ENCODE measurements at regions not wholly inside any gene's neighbourhood (a gene's known extent, or its start where the extent isn't known, plus 50 kb on each side); places are given as distances from the start of the nearest gene placed in this dataset.

DNA sequence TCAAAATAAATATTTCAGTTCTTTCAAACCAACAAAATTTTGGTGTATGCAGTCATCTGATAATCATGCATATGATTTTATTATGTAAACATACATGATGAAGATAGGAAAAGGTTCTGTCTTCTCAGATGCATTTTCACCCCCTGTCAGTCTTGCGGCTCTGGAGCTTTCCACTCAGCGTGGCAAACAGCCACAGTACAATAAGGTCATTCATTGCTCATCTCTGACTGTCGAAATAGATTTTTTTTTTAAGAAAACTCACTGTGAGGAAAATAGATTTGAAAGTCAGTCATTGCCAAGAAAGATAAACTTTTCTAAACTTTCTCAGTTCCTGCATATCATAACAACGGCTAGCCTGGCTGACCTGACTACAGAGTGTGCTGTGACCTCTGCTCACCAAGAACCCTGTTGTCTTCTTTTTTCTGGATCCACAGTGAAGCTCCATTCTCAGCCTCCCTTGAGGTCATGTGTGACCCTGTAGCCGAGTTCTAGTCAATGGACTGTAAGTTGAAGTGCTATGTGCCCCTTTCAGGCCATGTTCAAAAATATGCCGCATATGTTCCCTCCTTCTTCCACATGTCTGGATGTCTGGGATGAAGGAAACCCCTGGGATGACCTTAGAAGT, 519.6 kb downstream of the KLF5 start:
- H2BK20ac ChIP-seq (ENCODE audit: low read depth, low read length): no peak overlapping the region
- BruUV-seq (replicated peaks): no TSS peak
- H3K14ac ChIP-seq (replicated peaks; ENCODE audit: low read depth, low read length): no peak overlapping the region
- WGBS, 2 experiments (ENCODE audit: extremely low coverage in 2 of 2, insufficient read length in 1 of 2): no CpG with 5 or more reads among the region's 6 CpGs
- H3K9ac ChIP-seq (ENCODE audit: low read depth, low read length): no peak overlapping the region
- no peaks in the 10 kb centered on the region for H3K79me1 ChIP-seq (ENCODE audit: low read depth in 1 of 2, low read length in 2 of 2)
- in situ Hi-C loops (cut with MboI; ENCODE audit: low sequenced_read_pairs): no loop called here
- H2AFZ ChIP-seq (replicated peaks; ENCODE audit: low read length, poor library complexity): peak overlapping the region; percentile 5
- H2BK120ac ChIP-seq (ENCODE audit: low read depth, low read length): no peak overlapping the region
- H3K27ac ChIP-seq (ENCODE audit: insufficient read depth, low read length): no peak overlapping the region
- H3K4me2 ChIP-seq (ENCODE audit: low read depth, low read length): no peak overlapping the region
- POLR2A ChIA-PET (ENCODE audit: unreplicated experiment): no interaction called here
- no peaks in the 10 kb centered on the region for H3K9me1 ChIP-seq (ENCODE audit: insufficient read depth, low read length)
- no peak overlapping the region for H2BK5ac ChIP-seq (ENCODE audit: low read depth, low read length, poor library complexity, severe bottlenecking)
- no peak overlapping the region for H3K4ac ChIP-seq (ENCODE audit: low read depth, low read length)
- H3K4me1 ChIP-seq (ENCODE audit: control insufficient read depth, insufficient read depth, low read length): 0 out of 2 replicates have a peak, but pooled peaks cover 2% of the 10 kb centered on the region
- intact Hi-C loops (cut with micrococcal nuclease): no loop called here
- no peak overlapping the region for H4K91ac ChIP-seq (ENCODE audit: insufficient read depth, low read depth, low read length)
- no peak overlapping the region for H2AK9ac ChIP-seq (replicated peaks; ENCODE audit: low read depth, low read length, poor library complexity)
- DNase-seq (peak; percentile 42), ATAC-seq (ENCODE audit: low read depth) (peak; percentile 49; the same call in 1 of the 2 replicates)
- CTCF ChIA-PET: no interaction called here
- H3K18ac ChIP-seq (ENCODE audit: low read depth, low read length): no peak overlapping the region
- H2AK5ac ChIP-seq (ENCODE audit: low read depth, low read length): no peak overlapping the region
- no peak overlapping the region for H3K23ac ChIP-seq (ENCODE audit: low read depth, low read length)
- H4K20me1 ChIP-seq (ENCODE audit: insufficient read depth, low read length): no peaks in the 10 kb centered on the region
- dilution Hi-C loops (cut with HindIII; ENCODE audit: low sequenced_read_pairs, unreplicated experiment): no loop called here
- no peaks in the 10 kb centered on the region; the same call in 1 of the 2 replicates for H3K27me3 ChIP-seq (ENCODE audit: control insufficient read depth, insufficient read depth, low read length)
- no peak overlapping the region for H4K5ac ChIP-seq (ENCODE audit: low read depth, low read length)
- no peaks in the 10 kb centered on the region for H3K36me3 ChIP-seq (ENCODE audit: control insufficient read depth, insufficient read depth, low read length)
- no peak overlapping the region for H3K56ac ChIP-seq (ENCODE audit: extremely low read depth, insufficient read depth, low read length)
- no peaks in the 10 kb centered on the region for H3K9me3 ChIP-seq (ENCODE audit: control insufficient read depth, insufficient read depth, low read length)
- H4K8ac ChIP-seq (ENCODE audit: low read depth in 2 of 2, low read length in 2 of 2): no peak overlapping the region
- TF ChIP-seq SMC3 (IDR thresholded peaks at IDR 0.05; ENCODE audit: low read depth, low read length) (no peak), CTCF (conservative IDR thresholded peaks at IDR 0.05; ENCODE audit: low read depth, low read length) (no peak), MXI1 (IDR thresholded peaks at IDR 0.05; ENCODE audit: borderline replicate concordance, low read depth, low read length) (no peak), CEBPB (IDR thresholded peaks at IDR 0.05; ENCODE audit: low read depth, low read length) (no peak), RFX5 (IDR thresholded peaks at IDR 0.05; ENCODE audit: low read depth, low read length) (no peak), MAFK (IDR thresholded peaks at IDR 0.05; ENCODE audit: low read depth, low read length) (no peak)
- H3K4me3 ChIP-seq (ENCODE audit: insufficient read depth, low read depth, low read length): no peak overlapping the region
- H2BK15ac ChIP-seq (ENCODE audit: low read depth, low read length): no peak overlapping the region
